CD1c-positive myeloid dendritic cell (primary cell): ENCODE measurements at regions not wholly inside any gene's neighbourhood (a gene's known extent, or its start where the extent isn't known, plus 50 kb on each side); places are given as distances from the start of the nearest gene placed in this dataset.
"Not testable (repeated sequence)": the region's sequence is repeated elsewhere in the genome, so short reads cannot be mapped to it uniquely, and the experiment has no call there.

Experiments used
- DNase-seq: peaks from one replicate; pipeline ENCODE4 v3.0.0-alpha.2; 2016; ENCODE audit errors: extremely low spot score

DNA sequence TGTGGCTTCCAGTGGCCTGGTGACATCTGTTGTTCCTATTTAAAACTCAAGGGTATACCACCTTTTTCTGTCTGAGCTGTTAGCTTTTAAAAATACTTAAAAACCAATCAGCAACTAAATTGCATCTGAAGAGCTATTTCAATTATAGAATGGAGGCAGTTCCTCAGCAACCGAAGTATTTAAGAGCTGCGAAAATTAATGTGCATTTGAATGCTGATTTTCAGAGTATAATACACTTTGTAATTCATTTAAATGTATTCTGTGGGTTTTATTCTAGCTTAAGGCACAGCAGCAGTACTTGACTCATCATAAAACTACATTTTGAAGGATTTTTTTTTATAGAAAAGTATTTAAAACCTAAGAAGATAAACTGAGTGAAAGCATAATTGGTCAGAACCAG lies 404.9 kb upstream of the PRKCQ start:
- DNase-seq, result no peak

DNA sequence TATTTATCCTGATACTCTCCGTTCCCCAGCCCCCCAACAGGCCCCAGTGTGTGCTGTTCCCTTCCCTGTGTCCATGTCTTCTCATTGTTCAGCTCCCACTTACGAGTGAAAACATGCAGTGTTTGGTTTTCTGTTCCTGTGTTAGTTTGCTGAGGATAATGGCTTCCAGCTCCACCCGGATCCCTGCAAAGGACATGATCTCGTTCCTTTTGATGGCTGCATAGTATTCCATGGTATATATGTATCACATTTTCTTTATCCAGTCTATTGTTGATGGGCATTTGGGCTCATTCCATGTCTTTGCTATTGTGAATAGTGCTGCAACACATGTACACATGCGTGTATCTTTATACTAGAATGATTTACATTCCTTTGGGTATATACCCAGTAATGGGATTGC lies 403.9 kb upstream of the PRKCQ start:
- not testable (repeated sequence) for DNase-seq

DNA sequence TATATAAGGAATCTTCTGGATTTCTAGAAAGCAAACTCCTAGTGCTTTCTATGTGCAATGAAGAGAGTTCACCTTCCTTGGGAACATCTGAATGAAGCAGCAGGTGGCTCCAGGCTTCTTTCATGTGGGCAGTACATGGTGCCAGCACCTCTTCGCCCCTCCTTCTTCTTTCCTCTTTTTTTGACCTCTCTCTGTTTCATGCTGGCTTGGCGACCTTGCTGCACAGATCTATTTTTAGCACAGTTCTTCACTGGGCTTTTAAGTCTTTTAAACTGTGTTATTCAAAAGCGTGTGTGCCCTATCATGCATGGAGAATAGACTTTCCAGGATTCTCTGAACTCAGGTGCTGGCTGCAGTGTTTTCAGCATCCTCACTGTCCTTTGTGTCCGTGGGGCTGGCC lies 400.3 kb upstream of the PRKCQ start:
- no peak for DNase-seq

- no peak for DNase-seq
Observed at GRCh38 chr10:6979371-6979770, 399.3 kb upstream of the PRKCQ start.

GRCh38 chr10:6978187-6978627 lies 398.1 kb upstream of the PRKCQ start:
- DNase-seq, result no peak

- DNase-seq, result no peak
Observed at GRCh38 chr10:6977398-6978186, 397.5 kb upstream of the PRKCQ start.

DNA sequence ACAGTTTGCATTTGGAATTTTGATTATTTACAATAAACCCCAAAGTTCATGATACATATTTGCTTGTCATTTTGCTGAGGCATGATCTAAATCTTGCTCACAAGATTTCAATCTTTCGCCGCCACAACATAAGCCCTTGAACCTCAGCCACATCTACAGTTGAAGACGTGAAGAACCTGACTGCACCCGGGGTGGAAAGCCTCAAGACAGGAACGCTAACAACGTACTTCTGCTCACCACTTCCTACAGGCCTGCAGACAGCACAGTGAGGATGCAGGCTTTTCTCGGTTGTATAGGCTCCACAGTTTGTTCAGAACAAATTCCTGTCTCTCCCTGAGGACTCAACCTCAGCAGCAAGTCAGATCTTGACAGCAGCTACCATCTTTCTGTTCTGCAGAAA lies 393.8 kb upstream of the PRKCQ start:
- peak; percentile 11 for DNase-seq

- no peak for DNase-seq
Observed at GRCh38 chr10:6972226-6972625, 392.1 kb upstream of the PRKCQ start.

GRCh38 chr10:6969659-6970058 lies 389.6 kb upstream of the PRKCQ start:
- no peak for DNase-seq

- DNase-seq, result no peak
Observed at GRCh38 chr10:6964543-6964942, 384.5 kb upstream of the PRKCQ start.

DNA sequence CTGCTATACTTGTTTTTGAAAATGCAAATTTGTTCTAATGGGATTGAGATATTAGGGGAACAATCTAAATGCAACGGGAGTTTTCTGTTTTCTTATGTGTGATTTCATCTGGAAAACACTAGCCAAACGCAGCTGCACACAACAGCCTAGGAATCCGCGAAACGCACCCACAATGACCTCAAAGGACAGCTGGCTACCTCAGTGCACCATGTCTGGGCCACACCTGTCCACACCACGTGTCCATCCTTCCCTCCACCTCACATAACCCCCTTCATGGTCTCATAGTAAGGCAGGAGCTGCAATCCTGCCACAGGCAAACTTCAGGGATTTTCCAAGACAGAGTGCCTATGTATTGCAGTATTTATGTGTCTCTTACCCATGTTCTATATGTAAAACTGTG lies 382.5 kb upstream of the PRKCQ start:
- DNase-seq, result no peak

DNA sequence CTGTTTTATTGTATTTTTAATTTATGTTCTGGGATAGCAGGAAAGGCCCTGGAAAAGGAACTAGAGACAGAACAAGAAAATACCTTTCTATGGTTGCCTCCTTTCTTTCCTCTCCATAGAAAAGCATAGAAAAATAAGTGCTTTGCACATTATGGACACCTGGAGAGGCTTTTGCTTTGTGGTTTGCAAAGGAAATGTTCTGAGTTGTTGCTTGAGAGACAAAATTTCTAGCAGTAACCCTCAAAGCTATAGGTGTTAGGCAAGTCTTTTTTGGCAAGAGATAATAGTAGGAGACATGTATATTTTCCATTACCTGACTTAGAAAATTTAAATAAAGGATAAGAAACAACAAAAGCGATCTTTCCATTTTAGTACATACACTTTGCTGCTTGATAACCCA lies 378.6 kb upstream of the PRKCQ start:
- no peak for DNase-seq

DNA sequence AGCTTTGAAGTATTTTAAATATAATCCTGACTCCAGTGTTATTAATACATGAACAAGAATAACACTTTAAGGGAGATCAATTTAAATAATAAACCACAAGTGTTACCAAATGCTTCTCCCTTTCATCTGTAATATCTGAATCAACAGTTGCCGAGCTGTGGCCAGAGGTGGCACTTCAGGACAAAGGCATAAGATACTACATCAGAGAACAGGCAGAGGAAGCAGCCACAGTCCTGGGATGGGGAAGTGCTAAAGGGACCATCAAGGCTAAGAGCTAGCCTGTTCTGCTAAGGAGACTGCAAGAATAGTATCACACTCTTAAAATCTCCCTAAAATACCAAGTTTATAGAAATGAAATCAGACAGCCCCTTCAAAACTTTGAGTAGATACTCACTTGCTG lies 378.2 kb upstream of the PRKCQ start:
- peak; percentile 47 for DNase-seq

DNA sequence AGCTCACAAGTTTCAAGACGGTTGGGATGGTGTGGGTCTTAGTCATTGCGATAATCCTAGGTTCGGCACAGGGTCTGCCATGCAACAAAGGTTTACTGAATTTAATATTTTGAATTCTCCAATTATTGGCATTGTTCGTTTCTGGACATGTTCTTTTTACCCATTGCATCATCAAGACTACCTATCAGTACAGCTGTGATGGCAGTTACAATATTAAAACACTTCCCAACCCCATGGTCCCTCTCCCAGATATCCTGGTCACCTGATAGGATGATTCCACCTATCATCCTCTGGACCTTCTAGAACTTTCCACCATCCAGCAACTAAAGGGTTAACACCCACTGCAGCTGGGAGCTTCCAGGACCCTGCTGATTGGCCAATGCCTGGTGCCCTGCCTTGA lies 377.8 kb upstream of the PRKCQ start:
- DNase-seq, result no peak

GRCh38 chr10:6956562-6956961 lies 376.5 kb upstream of the PRKCQ start:
- DNase-seq, result no peak

DNA sequence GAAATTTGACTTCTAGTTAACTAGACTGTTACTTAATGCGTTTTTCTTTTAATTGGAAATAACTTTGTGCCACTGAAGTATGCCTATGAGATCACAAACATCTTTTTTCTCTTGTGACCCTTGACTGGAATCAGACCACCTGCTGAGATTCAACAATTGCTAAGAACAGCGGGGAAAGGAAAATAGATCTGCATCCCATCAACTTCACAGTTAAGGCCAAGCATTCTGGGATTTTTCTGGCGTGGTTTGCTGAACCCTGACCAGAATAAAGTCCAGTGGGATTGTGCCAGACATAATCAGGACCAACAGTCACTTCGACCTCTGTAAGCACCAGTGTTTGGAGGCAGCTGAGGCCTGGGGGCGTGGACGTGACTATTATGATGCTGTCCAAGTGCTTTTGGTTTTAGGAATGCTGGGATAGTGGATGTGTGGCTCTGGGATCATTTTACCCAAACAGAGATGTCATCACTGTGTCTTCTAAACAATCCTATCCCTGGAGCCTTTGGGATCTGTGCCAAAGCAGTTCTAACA lies 373.3 kb upstream of the PRKCQ start:
- no peak for DNase-seq

- no peak for DNase-seq
Observed at GRCh38 chr10:6951732-6952131, 371.7 kb upstream of the PRKCQ start.

DNA sequence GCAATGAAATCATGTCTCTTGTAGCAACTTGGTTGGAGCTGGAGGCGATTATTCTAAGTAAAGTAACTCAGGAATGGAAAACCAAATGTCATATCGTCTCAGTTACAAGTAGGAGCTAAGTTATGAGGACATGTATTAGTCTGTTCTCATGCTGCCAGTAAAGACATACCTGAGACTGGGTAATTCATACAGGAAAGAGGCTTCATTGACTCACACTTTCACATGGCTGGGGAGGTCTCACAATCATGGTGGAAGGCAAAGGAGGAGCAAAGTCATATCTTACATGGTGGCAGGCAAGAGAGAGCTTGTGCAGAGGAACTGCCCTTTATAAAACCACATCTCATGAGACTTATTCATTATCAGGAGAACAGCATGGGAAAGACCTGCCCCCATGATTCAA lies 370.1 kb upstream of the PRKCQ start:
- DNase-seq, result no peak

DNA sequence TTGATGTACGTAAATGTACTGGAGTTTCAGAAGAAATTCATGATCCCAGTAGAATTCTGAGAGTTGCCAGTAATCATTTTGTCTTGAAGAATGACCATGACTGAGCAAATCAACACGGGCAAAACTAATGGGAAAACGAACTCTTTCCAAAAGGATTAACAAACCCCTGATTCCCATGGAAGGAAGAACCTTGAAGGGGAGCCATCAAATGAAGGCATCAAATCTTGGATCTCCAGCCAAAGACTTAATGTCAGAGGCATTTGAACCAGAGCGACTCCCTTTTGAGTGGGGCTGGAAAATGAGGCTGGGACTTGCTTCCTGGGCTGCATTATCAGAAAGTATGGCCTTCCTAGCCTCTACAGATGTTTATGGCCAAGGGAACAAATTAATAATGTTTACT lies 364.4 kb upstream of the PRKCQ start:
- no peak for DNase-seq

- no peak for DNase-seq
Observed at GRCh38 chr10:6938384-6938783, 358.3 kb upstream of the PRKCQ start.

- DNase-seq, result no peak
Observed at GRCh38 chr10:6936931-6937330, 356.9 kb upstream of the PRKCQ start.

GRCh38 chr10:6929148-6929830 lies 349.2 kb upstream of the PRKCQ start:
- peak; percentile 70 for DNase-seq

GRCh38 chr10:6928586-6928985 lies 348.5 kb upstream of the PRKCQ start:
- DNase-seq, result peak; percentile 67
